ENCODE measurements at regions not wholly inside any gene's neighbourhood (a gene's known extent, or its start where the extent isn't known, plus 50 kb on each side); places are given as distances from the start of the nearest gene placed in this dataset.
"Not testable (repeated sequence)": the region's sequence is repeated elsewhere in the genome, so short reads cannot be mapped to it uniquely, and the experiment has no call there.

- not testable (repeated sequence) for DNase-seq
Observed at GRCh38 chr15:84550503-84550902, 50.3 kb upstream of the ZSCAN2 start.
